H1 (cell line): ENCODE measurements at regions not wholly inside any gene's neighbourhood (a gene's known extent, or its start where the extent isn't known, plus 50 kb on each side); places are given as distances from the start of the nearest gene placed in this dataset.

ENCODE experiments used
- KDM4A ChIP-seq: IDR thresholded peaks from one replicate; pipeline ENCODE4 v1.7.1; 2012; ENCODE audit warnings: low read depth, mild to moderate bottlenecking, moderate library complexity, low read length, inconsistent platforms; ENCODE audit not compliant: severe bottlenecking

GRCh38 chr6:4637691-4638433 lies 138.3 kb upstream of the CDYL start (continued):
- no peak for TF ChIP-seq KDM4A
